Liver (tissue), 7 donors: ENCODE measurements at regions not wholly inside any gene's neighbourhood (a gene's known extent, or its start where the extent isn't known, plus 50 kb on each side); places are given as distances from the start of the nearest gene placed in this dataset.

Source experiments
- DNase-seq: peaks from one replicate; pipeline ENCODE4 v3.0.0-alpha.2; 2017; ENCODE audit warnings: low spot score
- H3K27ac ChIP-seq, 2 donors: one replicate each; pipeline ENCODE4 v1.7.0; 2013; ENCODE audit warnings: inconsistent platforms in 2 of 2, low read length in 2 of 2, control low read depth in 1 of 2, low read depth in 1 of 2, mild to moderate bottlenecking in 1 of 2
- H3K27me3 ChIP-seq, 4 donors: one replicate each; pipeline versions ENCODE4 v1.6.1 to v1.7.0; 2013; ENCODE audit warnings: low read length in 3 of 4, inconsistent platforms in 1 of 4, mild to moderate bottlenecking in 1 of 4, moderate library complexity in 1 of 4; ENCODE audit not compliant: control insufficient read depth in 4 of 4, insufficient read depth in 4 of 4
- H3K36me3 ChIP-seq, 4 donors: one replicate each; pipeline versions ENCODE4 v1.6.1 to v1.7.0; 2013; ENCODE audit warnings: low read length in 3 of 4, mild to moderate bottlenecking in 3 of 4, low read depth in 1 of 4, moderate library complexity in 1 of 4; ENCODE audit not compliant: control insufficient read depth in 4 of 4, insufficient read depth in 3 of 4
- H3K4me1 ChIP-seq, 4 donors: one replicate each; pipeline versions ENCODE4 v1.6.1 to v1.7.0; 2013; ENCODE audit warnings: low read length in 3 of 4, mild to moderate bottlenecking in 3 of 4, moderate library complexity in 1 of 4; ENCODE audit not compliant: control insufficient read depth in 4 of 4, insufficient read depth in 4 of 4
- H3K4me3 ChIP-seq, 3 donors: one replicate each; pipeline versions ENCODE4 v1.6.1 to v1.7.0; 2013; ENCODE audit warnings: low read length in 3 of 3, control low read depth in 1 of 3, low read depth in 1 of 3, mild to moderate bottlenecking in 1 of 3
- H3K9ac ChIP-seq, 2 donors: one replicate each; pipeline ENCODE4 v1.7.0; 2013; ENCODE audit warnings: low read length in 2 of 2, mild to moderate bottlenecking in 2 of 2, moderate library complexity in 2 of 2, control low read depth in 1 of 2, low read depth in 1 of 2
- H3K9me3 ChIP-seq, 4 donors: one replicate each; pipeline versions ENCODE4 v1.6.1 to v1.7.0; 2013; ENCODE audit warnings: low read length in 3 of 4; ENCODE audit not compliant: control insufficient read depth in 4 of 4
- ATF3 ChIP-seq: IDR thresholded peaks from 2 replicates; pipeline ENCODE4 v1.6.1; 2016; ENCODE audit warnings: antibody characterized with exemption
- CTCF ChIP-seq: fragments of 150-350 bp; IDR thresholded peaks from 2 replicates; pipeline ENCODE4 v1.5.1; 2017; ENCODE audit warnings: improper control_type of control experiment, low read depth, low read length; ENCODE audit not compliant: missing input control
- EGR1 ChIP-seq, 2 donors: IDR thresholded peaks; 2 replicates each; pipeline ENCODE4 v1.6.1; 2016 to 2018; ENCODE audit warnings: antibody characterized with exemption in 2 of 2, low read depth in 2 of 2
- FOXA1 ChIP-seq: IDR thresholded peaks from 2 replicates; pipeline ENCODE4 v1.6.1; 2016; ENCODE audit warnings: antibody characterized with exemption
- FOXA2 ChIP-seq: IDR thresholded peaks from 2 replicates; pipeline ENCODE4 v1.6.1; 2016; ENCODE audit warnings: antibody characterized with exemption
- GABPA ChIP-seq, 2 donors: IDR thresholded peaks in 1 of 2; conservative IDR thresholded peaks in 1 of 2; 2 replicates each; pipeline ENCODE4 v1.6.1; 2016; ENCODE audit warnings: antibody characterized with exemption in 2 of 2, mild to moderate bottlenecking in 1 of 2, moderate library complexity in 1 of 2
- HNF4A ChIP-seq, 2 donors: conservative IDR thresholded peaks; 2 replicates each; pipeline ENCODE4 v1.6.1; 2016; ENCODE audit warnings: antibody characterized with exemption in 2 of 2, mild to moderate bottlenecking in 2 of 2
- HNF4G ChIP-seq: IDR thresholded peaks from 2 replicates; pipeline ENCODE4 v1.6.1; 2016; ENCODE audit warnings: antibody characterized with exemption
- MAX ChIP-seq: IDR thresholded peaks from 2 replicates; pipeline ENCODE4 v1.6.1; 2016; ENCODE audit warnings: antibody characterized with exemption
- NR2F2 ChIP-seq: IDR thresholded peaks from 2 replicates; pipeline ENCODE4 v1.6.1; 2016; ENCODE audit warnings: antibody characterized with exemption
- RAD21 ChIP-seq, 2 donors: IDR thresholded peaks; 2 replicates each; pipeline ENCODE4 v1.6.1; 2016; ENCODE audit warnings: antibody characterized with exemption in 2 of 2, mild to moderate bottlenecking in 2 of 2
- REST ChIP-seq: IDR thresholded peaks from 2 replicates; pipeline ENCODE4 v1.6.1; 2016; ENCODE audit warnings: antibody characterized with exemption, mild to moderate bottlenecking
- RXRA ChIP-seq, 2 donors: IDR thresholded peaks; 2 replicates each; pipeline ENCODE4 v1.6.1; 2017 to 2018; ENCODE audit warnings: antibody characterized with exemption in 2 of 2, mild to moderate bottlenecking in 1 of 2
- SP1 ChIP-seq: IDR thresholded peaks from 2 replicates; pipeline ENCODE4 v1.6.1; 2018; ENCODE audit warnings: antibody characterized with exemption, mild to moderate bottlenecking
- TAF1 ChIP-seq: conservative IDR thresholded peaks from 2 replicates; pipeline ENCODE4 v1.6.1; 2016; ENCODE audit warnings: antibody characterized with exemption, mild to moderate bottlenecking
- YY1 ChIP-seq: IDR thresholded peaks from 2 replicates; pipeline ENCODE4 v1.6.1; 2016; ENCODE audit warnings: antibody characterized with exemption, mild to moderate bottlenecking
- ZBTB33 ChIP-seq: IDR thresholded peaks from 2 replicates; pipeline ENCODE4 v1.6.1; 2016; ENCODE audit warnings: antibody characterized with exemption
- donor health status: healthy.
- donor health status: healthy.
- donor health status: healthy.
- donor health status: healthy.

- no peak overlapping the region for H3K4me3 ChIP-seq
- H3K9ac ChIP-seq = no peak overlapping the region
- H3K4me1 ChIP-seq = no peaks in the 10 kb centered on the region
- no peaks in the 10 kb centered on the region for H3K9me3 ChIP-seq
- TF ChIP-seq GABPA (IDR thresholded peaks at IDR 0.05 in 1 of 2, conservative IDR thresholded peaks at IDR 0.05 in 1 of 2) = no peak
- TF ChIP-seq HNF4G = no peak
- TF ChIP-seq HNF4A (conservative IDR thresholded peaks at IDR 0.05) = no peak
- TF ChIP-seq EGR1 (IDR thresholded peaks at IDR 0.05; ENCODE audit: low read depth in 2 of 2) = no peak
- no peak for TF ChIP-seq SP1
- TF ChIP-seq CTCF = no peak
- TF ChIP-seq MAX = no peak
- no peak for TF ChIP-seq TAF1
- TF ChIP-seq NR2F2 = no peak
- no peak for TF ChIP-seq ZBTB33
- TF ChIP-seq YY1 = no peak
- no peak for TF ChIP-seq FOXA1
- no peak for TF ChIP-seq REST
- no peak for TF ChIP-seq RXRA (IDR thresholded peaks at IDR 0.05)
- TF ChIP-seq RAD21 (IDR thresholded peaks at IDR 0.05) = no peak
- TF ChIP-seq ATF3 = no peak
- TF ChIP-seq FOXA2 = no peak
- DNase-seq = no peak
- no peaks in the 10 kb centered on the region for H3K27me3 ChIP-seq
- no peaks in the 10 kb centered on the region for H3K36me3 ChIP-seq
- no peak overlapping the region for H3K27ac ChIP-seq
Measured at GRCh38 chr1:218804014-218804785, 369.5 kb upstream of the LYPLAL1 start.
